ENCODE measurements at regions not wholly inside any gene's neighbourhood (a gene's known extent, or its start where the extent isn't known, plus 50 kb on each side); places are given as distances from the start of the nearest gene placed in this dataset.

GRCh38 chr13:90838317-90838960 is 509.0 kb upstream of the MIR17HG start:
- H3K9me2 ChIP-seq (ENCODE audit: insufficient read depth) = no peaks in the 10 kb centered on the region
- ATAC-seq = no peak
- no peak overlapping the region for H3K4me2 ChIP-seq (ENCODE audit: low read length)
- CTCF ChIA-PET = no interaction called here
- POLR2A ChIA-PET = no interaction called here
- no peak overlapping the region for H3K27ac ChIP-seq (ENCODE audit: low read depth, low read length)
- H4K20me1 ChIP-seq (ENCODE audit: insufficient read depth) = no peaks in the 10 kb centered on the region
- H2AFZ ChIP-seq (ENCODE audit: low read depth, low read length, poor library complexity, severe bottlenecking) = no peak overlapping the region
- no peaks in the 10 kb centered on the region for H3K79me2 ChIP-seq (ENCODE audit: insufficient read depth, low read length)
- no peak overlapping the region for H3K4me3 ChIP-seq (replicated peaks in 1 of 2; ENCODE audit: low read depth in 1 of 2, low read length in 2 of 2)
- H3K9me3 ChIP-seq (ENCODE audit: control insufficient read depth in 1 of 2, insufficient read depth in 1 of 2, low read depth in 1 of 2, low read length in 2 of 2) = no peaks in the 10 kb centered on the region
- no peak overlapping the region for H3K9ac ChIP-seq (ENCODE audit: low read length)
- intact Hi-C loops (cut with micrococcal nuclease) = no loop called here
- no peaks in the 10 kb centered on the region for H3K4me1 ChIP-seq (ENCODE audit: control insufficient read depth in 1 of 2, insufficient read depth in 2 of 2, low read length in 2 of 2)
- no TSS peak for BruUV-seq (replicated peaks)
- RAD21 ChIA-PET (ENCODE audit: low non-redundant PET in 1 of 2, low total read pairs in 2 of 2, uncharacterized antibody in 2 of 2, unreplicated experiment in 2 of 2) = no interaction called here
- no peaks in the 10 kb centered on the region for H3K27me3 ChIP-seq (ENCODE audit: insufficient read depth, low read length)
- DNase-seq (ENCODE audit: low read depth, low spot score) = no peak
- TF ChIP-seq POLR2A (IDR thresholded peaks at IDR 0.05; ENCODE audit: borderline replicate concordance, extremely low read depth, insufficient read depth, insufficient read length) (no peak), FOSL1 (IDR thresholded peaks at IDR 0.05; ENCODE audit: low read depth) (no peak), EZH2phosphoT487 (IDR thresholded peaks at IDR 0.05; ENCODE audit: borderline replicate concordance) (no peak), EGR1 (IDR thresholded peaks at IDR 0.05; ENCODE audit: low read depth) (no peak), SP1 (IDR thresholded peaks at IDR 0.05; ENCODE audit: low read depth) (no peak), SRF (IDR thresholded peaks at IDR 0.05; ENCODE audit: low read depth) (no peak), TCF7L2 (IDR thresholded peaks at IDR 0.05; ENCODE audit: borderline replicate concordance, extremely low read depth, insufficient read depth, insufficient read length) (no peak), CEBPB (IDR thresholded peaks at IDR 0.05; ENCODE audit: low read depth) (no peak), REST (IDR thresholded peaks at IDR 0.05; ENCODE audit: low read depth) (no peak), RAD21 (IDR thresholded peaks at IDR 0.05; ENCODE audit: low read depth) (no peak)
- TF ChIP-seq, protein P1, sequence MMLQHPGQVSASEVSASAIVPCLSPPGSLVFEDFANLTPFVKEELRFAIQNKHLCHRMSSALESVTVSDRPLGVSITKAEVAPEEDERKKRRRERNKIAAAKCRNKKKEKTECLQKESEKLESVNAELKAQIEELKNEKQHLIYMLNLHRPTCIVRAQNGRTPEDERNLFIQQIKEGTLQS (IDR thresholded peaks at IDR 0.05) = no peak
- no peaks in the 10 kb centered on the region for H3K36me3 ChIP-seq (ENCODE audit: control insufficient read depth in 1 of 2, insufficient read depth in 2 of 2, low read length in 2 of 2)

Data from HCT116 (cell line).